GM21447 (cell line): ENCODE measurements at regions not wholly inside any gene's neighbourhood (a gene's known extent, or its start where the extent isn't known, plus 50 kb on each side); places are given as distances from the start of the nearest gene placed in this dataset.

Experiments
- ATAC-seq: cut with Tn5 transposase; IDR thresholded peaks from one replicate; pipeline ENCODE4 v1.9.1; 2021; ENCODE audit not compliant: unreplicated experiment

DNA sequence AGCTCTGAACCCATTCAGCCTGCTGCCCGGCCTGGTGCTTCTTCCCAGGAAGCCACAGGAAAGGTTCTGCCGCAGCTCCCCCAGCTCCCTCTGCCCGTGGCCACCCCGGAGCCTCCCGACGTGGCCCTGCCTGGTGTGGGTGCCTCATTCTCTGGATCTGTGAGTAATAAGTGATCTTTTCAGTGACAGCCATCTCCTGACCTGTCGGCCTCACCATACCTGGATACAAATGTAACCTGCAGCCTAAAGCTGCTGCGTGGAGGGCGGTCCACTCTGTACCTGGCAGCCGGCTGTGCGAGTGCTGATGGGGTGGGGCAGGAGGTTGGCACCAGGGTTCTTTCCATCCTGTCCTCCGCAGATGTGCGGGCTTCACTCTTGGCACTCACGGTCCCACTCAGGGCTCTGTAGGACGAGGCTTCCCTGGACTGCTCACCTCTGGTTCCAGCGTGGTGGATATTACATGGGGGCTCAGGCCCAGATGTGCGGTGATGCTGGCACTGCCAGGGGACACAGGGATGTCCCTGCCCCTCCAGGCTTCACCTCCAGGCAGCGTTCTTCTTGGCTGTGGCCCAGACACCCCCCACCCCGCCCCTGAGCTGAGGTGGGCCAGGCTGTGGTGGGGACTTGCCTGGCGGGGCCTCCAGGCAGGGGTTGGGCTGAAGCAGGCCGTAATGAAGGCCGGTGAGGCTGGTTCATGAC, 748.5 kb downstream of the BRD1 start:
- ATAC-seq, result no peak

GRCh38 chr22:49078076-49078710, 749.5 kb downstream of the BRD1 start:
- ATAC-seq, result no peak

DNA sequence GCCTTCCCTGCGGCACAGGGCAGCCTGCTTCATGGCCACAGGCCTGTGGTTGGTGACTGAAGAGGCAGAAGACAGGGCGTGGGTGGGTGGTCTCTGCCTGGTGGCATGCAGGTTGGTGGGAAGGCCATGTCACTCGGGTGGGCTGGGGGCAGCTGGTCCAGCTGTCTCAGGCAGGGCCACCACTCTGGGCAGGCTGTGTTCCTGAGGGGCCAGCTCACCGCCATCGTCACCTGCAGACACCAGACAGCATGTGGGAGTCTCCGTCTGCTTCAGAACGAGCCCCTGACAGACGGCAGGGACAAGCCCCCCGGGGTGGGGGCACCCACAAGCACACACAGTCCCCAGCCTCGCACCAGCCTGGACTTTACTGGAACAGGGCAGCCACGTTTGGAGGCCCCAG, 750.1 kb downstream of the BRD1 start:
- ATAC-seq, result no peak

- no peak for ATAC-seq
These were observed 750.7 kb downstream of the BRD1 start for GRCh38 chr22:49077036-49077393.

DNA sequence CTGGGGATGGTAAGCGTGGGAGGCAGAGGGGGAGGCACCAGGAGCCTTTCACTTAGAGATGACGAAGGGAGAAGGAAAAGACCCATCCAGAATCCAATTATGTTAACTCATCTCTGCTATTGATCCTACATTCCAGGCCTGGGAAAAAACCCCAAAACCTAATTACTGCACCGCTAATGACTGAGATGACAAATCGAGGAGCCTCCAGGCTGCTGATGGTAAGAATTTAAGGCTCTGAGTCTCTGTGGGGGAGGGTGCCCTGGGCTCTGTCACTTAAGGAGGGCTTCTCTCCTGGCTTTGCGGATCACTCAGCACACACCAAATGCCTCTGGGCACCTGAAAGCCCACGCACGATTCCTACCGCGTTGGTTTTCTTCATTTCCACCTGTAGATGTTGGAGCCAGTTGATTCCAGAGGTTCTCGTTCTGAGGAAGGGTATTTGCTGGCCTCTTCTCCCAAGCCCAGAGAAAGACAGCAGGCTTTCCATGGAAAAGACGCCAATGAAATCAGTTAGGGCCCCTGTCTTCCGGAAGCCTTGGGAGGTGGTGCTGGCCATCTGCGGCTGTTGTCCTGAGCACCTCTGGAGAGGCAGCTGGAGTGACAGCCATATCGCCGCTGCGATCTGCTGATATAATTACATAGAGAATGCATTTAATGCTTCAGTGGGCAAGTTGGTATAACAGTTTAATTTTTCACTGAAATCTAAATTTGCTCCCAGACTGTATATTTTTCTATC, 751.2 kb downstream of the BRD1 start:
- ATAC-seq, result no peak

- no peak for ATAC-seq
These were observed 752.5 kb downstream of the BRD1 start for GRCh38 chr22:49075150-49075549.

- no peak for ATAC-seq
These were observed 753.7 kb downstream of the BRD1 start for GRCh38 chr22:49073873-49074417.

DNA sequence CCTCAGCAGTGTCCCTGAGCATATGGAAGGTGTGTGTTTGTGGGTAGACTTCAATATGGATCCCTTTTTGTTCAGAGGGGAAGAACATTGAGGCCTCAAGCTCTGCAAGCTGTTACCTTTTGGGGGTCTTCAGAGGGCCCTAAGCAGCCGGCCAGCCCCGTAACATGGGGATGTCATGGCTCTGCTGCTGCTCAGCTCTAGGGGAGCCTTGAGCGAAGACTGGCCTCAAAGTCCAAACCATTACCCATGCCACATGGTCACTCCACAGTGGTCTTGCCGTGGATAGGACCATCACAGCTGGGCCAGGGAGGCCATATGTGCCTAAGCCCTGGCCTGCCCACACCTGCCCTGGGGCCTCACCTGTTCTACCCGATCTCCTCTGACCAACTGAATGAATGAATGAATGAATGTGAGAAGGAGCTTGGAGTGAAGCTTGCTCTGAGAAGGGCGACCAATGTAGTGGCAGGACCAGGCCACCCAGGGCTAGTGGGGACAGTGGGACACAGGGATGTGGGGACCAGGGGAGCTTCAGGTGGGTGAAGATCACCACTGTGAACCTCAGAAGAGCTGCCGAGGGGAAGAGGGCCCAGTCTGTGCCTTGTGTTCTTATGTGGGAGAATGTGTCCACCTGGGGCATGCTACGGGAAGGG, 754.6 kb downstream of the BRD1 start:
- no peak for ATAC-seq

DNA sequence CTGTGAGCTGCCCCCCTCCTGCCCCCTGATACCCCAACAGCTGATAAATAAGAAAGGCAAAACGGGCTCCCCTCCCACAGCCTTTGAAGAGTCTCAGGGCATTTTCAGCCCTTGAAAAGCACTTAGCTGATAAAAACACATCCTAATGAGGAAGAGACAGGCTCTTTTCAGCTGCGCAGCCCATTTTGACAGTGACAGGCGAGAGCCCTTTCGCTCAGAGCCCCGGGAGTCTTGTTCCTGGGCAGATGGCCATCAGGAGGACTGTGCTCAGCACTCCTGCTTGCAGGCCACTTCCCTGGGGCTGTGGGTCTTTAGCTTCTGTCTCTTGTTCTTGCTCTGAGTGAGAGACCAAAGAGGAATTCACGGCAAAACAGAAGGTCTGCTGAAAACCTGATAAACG, 757.2 kb downstream of the BRD1 start:
- ATAC-seq, result no peak

DNA sequence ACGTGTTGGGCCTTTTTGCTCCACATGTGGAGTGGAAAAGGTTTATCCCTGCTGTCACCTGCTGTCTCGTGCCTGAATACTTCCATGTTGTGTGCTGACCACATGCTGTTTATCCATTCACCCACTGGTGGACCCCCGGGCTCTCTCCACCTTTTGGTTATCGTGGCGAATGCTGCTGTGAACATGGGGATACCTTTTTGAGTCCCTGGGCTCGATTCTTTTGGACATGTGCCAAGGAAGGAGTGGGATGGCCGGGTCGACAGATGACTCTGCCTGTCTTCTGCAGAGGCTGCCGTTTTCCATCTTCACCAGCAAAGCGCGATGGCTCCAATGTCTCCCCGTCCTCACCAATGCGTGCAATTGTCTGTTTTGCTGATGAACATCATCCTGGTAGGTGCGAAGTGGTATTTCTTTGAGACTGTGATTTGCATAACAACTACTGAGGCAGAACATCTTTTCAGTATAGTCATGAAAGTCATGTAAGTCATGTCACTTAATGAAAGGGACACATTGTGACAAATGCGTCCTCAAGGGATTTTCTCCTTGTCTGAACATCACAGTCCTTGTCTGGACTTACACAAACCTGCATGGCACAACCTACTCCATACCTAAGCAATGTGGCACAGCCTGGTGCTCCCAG, 758.7 kb downstream of the BRD1 start:
- no peak for ATAC-seq

GRCh38 chr22:49067504-49067903, 760.2 kb downstream of the BRD1 start:
- ATAC-seq, result no peak

DNA sequence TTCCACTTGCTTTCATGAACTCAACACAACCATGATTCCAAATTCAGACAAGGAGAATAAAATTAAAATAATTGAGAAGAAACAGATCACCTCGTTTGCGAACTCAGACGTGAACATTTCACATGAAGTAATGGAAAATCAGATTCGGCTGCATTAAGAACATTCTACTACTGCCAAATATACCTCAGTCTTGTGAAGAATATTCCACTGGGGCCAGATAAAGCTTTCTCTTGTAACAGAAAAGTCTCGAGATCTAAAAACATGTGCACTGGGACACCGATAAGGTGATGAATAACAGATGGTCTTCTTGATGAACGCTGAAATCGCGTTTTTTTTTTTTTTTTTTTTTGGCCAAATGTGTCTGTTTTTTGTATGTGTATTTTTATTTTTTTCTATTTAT, 761.1 kb downstream of the BRD1 start:
- no peak for ATAC-seq

- no peak for ATAC-seq
These were observed 762.8 kb downstream of the BRD1 start for GRCh38 chr22:49064836-49065235.

- ATAC-seq, result no peak
These were observed 764.2 kb downstream of the BRD1 start for GRCh38 chr22:49063545-49063890.

- ATAC-seq, result no peak
These were observed 764.7 kb downstream of the BRD1 start for GRCh38 chr22:49062802-49063544.

DNA sequence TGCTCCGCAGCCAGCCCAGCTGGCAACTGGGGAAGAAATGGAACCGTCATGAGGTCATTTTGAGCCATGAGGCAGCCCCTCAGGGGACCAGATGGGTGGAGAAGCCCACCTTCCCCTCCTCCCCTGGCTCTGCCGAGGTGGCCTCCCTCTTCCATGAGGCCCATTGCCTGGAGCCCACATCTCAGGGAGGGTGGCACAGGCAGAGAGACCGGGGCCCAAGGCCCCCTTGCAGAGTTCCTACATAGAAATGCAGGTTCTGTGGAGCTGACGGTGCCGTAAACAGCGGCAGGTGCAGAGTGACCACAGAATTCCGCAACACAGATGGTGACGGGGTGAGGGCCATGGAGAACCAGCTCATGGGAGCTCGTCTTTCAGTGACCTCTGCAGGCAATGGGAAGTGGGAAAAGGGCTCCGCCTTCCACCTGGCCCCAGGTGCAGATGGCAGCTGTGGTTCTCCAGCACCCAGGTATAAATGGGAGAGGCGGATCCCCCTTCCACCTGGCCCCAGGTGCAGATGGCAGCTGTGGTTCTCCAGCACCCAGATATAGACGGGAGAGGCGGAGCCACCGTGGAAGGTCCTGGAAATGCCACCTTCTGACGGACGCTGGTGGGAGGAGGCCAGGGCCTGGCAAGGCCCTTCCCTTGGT, 765.4 kb downstream of the BRD1 start:
- ATAC-seq, result no peak

GRCh38 chr22:49057910-49058309, 769.8 kb downstream of the BRD1 start:
- ATAC-seq, result no peak

- ATAC-seq, result no peak
These were observed 771.4 kb downstream of the BRD1 start for GRCh38 chr22:49056301-49056700.

GRCh38 chr22:49055406-49055805, 772.3 kb downstream of the BRD1 start:
- no peak for ATAC-seq

DNA sequence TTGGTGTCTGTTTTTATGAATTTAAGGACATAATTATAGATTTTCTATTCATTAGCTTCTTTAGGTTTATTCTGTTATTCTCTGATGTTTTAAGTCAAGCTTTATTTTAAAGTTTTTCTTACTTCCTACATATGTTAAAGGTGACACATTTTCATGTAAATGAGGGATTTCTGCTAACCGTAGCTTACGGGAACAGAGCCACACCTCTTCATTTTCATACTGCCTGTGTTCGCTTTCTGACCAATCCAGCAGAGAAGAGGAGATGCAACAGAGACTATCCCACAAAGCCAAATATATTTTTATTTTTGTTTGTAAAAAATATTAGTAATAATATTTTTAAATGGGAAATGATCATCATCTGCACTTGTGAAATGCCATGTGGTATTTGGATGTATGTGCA, 774.1 kb downstream of the BRD1 start:
- no peak for ATAC-seq
